ENCODE measurements at regions not wholly inside any gene's neighbourhood (a gene's known extent, or its start where the extent isn't known, plus 50 kb on each side); places are given as distances from the start of the nearest gene placed in this dataset.

DNA sequence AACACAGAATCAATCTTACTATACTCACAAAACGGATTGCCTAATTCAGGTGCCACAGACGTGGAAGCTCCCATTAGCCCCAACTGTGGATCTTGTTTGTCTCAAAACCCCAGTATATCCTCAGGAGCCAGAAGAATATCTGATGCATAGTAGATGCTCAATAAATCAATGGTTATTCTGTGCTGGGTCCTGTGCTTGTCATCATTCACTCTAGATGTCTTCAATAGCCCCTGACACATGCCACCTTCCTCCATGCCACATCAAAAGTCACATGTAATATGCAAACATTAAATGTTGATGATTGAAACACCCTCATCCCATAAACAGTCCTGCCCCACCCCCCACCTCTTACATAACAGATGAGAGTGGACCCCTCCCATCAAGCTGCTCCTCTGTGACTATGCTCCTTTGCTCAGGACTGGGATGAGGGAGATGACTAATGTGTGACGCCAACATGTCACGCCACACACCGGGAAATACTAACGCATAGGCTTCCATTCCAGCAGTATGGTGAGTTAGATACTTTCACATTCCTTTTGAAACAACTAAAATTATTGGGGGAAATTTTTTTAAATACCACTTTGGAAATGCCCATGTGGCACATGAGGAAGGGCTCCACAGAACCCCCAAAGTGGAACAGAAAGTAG, 267.6 kb upstream of the SDK2 start:
- TF ChIP-seq, protein P1, sequence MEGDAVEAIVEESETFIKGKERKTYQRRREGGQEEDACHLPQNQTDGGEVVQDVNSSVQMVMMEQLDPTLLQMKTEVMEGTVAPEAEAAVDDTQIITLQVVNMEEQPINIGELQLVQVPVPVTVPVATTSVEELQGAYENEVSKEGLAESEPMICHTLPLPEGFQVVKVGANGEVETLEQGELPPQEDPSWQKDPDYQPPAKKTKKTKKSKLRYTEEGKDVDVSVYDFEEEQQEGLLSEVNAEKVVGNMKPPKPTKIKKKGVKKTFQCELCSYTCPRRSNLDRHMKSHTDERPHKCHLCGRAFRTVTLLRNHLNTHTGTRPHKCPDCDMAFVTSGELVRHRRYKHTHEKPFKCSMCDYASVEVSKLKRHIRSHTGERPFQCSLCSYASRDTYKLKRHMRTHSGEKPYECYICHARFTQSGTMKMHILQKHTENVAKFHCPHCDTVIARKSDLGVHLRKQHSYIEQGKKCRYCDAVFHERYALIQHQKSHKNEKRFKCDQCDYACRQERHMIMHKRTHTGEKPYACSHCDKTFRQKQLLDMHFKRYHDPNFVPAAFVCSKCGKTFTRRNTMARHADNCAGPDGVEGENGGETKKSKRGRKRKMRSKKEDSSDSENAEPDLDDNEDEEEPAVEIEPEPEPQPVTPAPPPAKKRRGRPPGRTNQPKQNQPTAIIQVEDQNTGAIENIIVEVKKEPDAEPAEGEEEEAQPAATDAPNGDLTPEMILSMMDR (IDR thresholded peaks at IDR 0.05) = no peak
- TF ChIP-seq POLR2AphosphoS5 (IDR thresholded peaks at IDR 0.05; ENCODE audit: low read depth, low read length) = no peak
- TF ChIP-seq, protein P2, sequence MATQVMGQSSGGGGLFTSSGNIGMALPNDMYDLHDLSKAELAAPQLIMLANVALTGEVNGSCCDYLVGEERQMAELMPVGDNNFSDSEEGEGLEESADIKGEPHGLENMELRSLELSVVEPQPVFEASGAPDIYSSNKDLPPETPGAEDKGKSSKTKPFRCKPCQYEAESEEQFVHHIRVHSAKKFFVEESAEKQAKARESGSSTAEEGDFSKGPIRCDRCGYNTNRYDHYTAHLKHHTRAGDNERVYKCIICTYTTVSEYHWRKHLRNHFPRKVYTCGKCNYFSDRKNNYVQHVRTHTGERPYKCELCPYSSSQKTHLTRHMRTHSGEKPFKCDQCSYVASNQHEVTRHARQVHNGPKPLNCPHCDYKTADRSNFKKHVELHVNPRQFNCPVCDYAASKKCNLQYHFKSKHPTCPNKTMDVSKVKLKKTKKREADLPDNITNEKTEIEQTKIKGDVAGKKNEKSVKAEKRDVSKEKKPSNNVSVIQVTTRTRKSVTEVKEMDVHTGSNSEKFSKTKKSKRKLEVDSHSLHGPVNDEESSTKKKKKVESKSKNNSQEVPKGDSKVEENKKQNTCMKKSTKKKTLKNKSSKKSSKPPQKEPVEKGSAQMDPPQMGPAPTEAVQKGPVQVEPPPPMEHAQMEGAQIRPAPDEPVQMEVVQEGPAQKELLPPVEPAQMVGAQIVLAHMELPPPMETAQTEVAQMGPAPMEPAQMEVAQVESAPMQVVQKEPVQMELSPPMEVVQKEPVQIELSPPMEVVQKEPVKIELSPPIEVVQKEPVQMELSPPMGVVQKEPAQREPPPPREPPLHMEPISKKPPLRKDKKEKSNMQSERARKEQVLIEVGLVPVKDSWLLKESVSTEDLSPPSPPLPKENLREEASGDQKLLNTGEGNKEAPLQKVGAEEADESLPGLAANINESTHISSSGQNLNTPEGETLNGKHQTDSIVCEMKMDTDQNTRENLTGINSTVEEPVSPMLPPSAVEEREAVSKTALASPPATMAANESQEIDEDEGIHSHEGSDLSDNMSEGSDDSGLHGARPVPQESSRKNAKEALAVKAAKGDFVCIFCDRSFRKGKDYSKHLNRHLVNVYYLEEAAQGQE (IDR thresholded peaks at IDR 0.05; ENCODE audit: insufficient read depth in 1 of 2, low read depth in 2 of 2, low read length in 1 of 2) = no peak
- no peak for TF ChIP-seq TCF7L2 (IDR thresholded peaks at IDR 0.05; ENCODE audit: low read depth, low read length)
- TF ChIP-seq SIN3A (IDR thresholded peaks at IDR 0.05; ENCODE audit: borderline replicate concordance, insufficient read depth, low read depth, low read length) = no peak

Measured in Panc1 (cell line).